GM10248 (cell line): ENCODE measurements at regions not wholly inside any gene's neighbourhood (a gene's known extent, or its start where the extent isn't known, plus 50 kb on each side); places are given as distances from the start of the nearest gene placed in this dataset.

ENCODE experiments used
- CTCF ChIA-PET: fragments of 300-600 bp; sonication (Branson Sonifier 250); formaldehyde crosslinking; extraction: SDS; loops from one replicate; lab custom pipeline; 2021; ENCODE audit warnings: antibody characterized with exemption; lab: Yijun Ruan, JAX
- POLR2A ChIA-PET: fragments of 350-650 bp; sonication (Branson Sonifier 250); formaldehyde crosslinking; extraction: SDS; loops from one replicate; lab custom pipeline; 2020; ENCODE audit warnings: antibody characterized with exemption; lab: Yijun Ruan, JAX
- DNase-seq: peaks from one replicate; pipeline ENCODE4 v3.0.0; 2012; ENCODE audit errors: extremely low spot score
- CTCF ChIP-seq: IDR thresholded peaks from 2 replicates; pipeline ENCODE4 v1.5.1; 2012; ENCODE audit warnings: mild to moderate bottlenecking, low read depth; ENCODE audit errors: extremely low read depth, missing control alignments, control extremely low read depth

GRCh38 chr3:21801631-21802030 lies 50.6 kb upstream of the ZNF385D start:
- ChIA-PET CTCF (interaction anchor here (0.6 to 1.2 kb wide), 2 partner anchors 21 to 1631 kb away, joined by 3 read pairs; no protein-coding TSS in a partner anchor), POLR2A (no interaction called here)
- no peak for DNase-seq
- no peak for TF ChIP-seq CTCF

- DNase-seq: no peak
- no peak for TF ChIP-seq CTCF
- ChIA-PET POLR2A (no interaction called here), CTCF (no interaction called here)
Measured at GRCh38 chr3:21803604-21804003, 52.6 kb upstream of the ZNF385D start.

- no peak for DNase-seq
- CTCF ChIA-PET: no interaction called here
- POLR2A ChIA-PET: no interaction called here
- no peak for TF ChIP-seq CTCF
Measured at GRCh38 chr3:21804330-21804729, 53.3 kb upstream of the ZNF385D start.

- ChIA-PET CTCF (interaction anchor here (1.2 kb wide), 1 partner anchor 12 kb away, joined by 5 read pairs; no protein-coding TSS in a partner anchor), POLR2A (no interaction called here)
- no peak for DNase-seq
- TF ChIP-seq CTCF: no peak
Measured at GRCh38 chr3:21806733-21807132, 55.7 kb upstream of the ZNF385D start.

GRCh38 chr3:21825684-21826083 lies 74.7 kb upstream of the ZNF385D start:
- ChIA-PET CTCF (interaction anchor here (1.5 kb wide), 1 partner anchor 20 kb away, joined by 3 read pairs; no protein-coding TSS in a partner anchor), POLR2A (no interaction called here)
- no peak for TF ChIP-seq CTCF
- DNase-seq: no peak

- ChIA-PET CTCF (interaction anchor here (1.2 to 1.5 kb wide), 2 partner anchors 10 to 19 kb away, joined by 3 read pairs; no protein-coding TSS in a partner anchor), POLR2A (no interaction called here)
- DNase-seq: no peak
- no peak for TF ChIP-seq CTCF
Measured at GRCh38 chr3:21826416-21826815, 75.4 kb upstream of the ZNF385D start.
